Gastrocnemius medialis (tissue), 4 donors: ENCODE measurements at regions not wholly inside any gene's neighbourhood (a gene's known extent, or its start where the extent isn't known, plus 50 kb on each side); places are given as distances from the start of the nearest gene placed in this dataset.

ENCODE experiments used
- CTCF ChIP-seq, 5 experiments: fragments of 450-650 bp in 3 of 5; fragments of 200-600 bp in 2 of 5; sonication (generic) in 2 of 5; IDR thresholded peaks in 4 of 5; conservative IDR thresholded peaks in 1 of 5; 1 replicate in 4 of 5; 2 replicates in 1 of 5; pipeline ENCODE4 v1.5.1; 2016 to 2019; ENCODE audit warnings: antibody characterized with exemption in 5 of 5, mild to moderate bottlenecking in 3 of 5, moderate library complexity in 3 of 5
- POLR2A ChIP-seq, 2 donors: fragments of 450-650 bp; IDR thresholded peaks; one replicate each; pipeline ENCODE4 v1.6.1; 2017; ENCODE audit warnings: antibody characterized with exemption in 2 of 2, mild to moderate bottlenecking in 2 of 2, moderate library complexity in 2 of 2

GRCh38 chr3:181333394-181333793, 343.9 kb upstream of the DNAJC19 start:
- TF ChIP-seq CTCF (IDR thresholded peaks at IDR 0.05 in 4 of 5, conservative IDR thresholded peaks at IDR 0.05 in 1 of 5) (no peak), POLR2A (IDR thresholded peaks at IDR 0.05) (no peak)
